Left cardiac atrium (tissue), 4 donors: ENCODE measurements at regions not wholly inside any gene's neighbourhood (a gene's known extent, or its start where the extent isn't known, plus 50 kb on each side); places are given as distances from the start of the nearest gene placed in this dataset.
"Not testable (repeated sequence)": the region's sequence is repeated elsewhere in the genome, so short reads cannot be mapped to it uniquely, and the experiment has no call there.

ENCODE experiments used
- ATAC-seq, 2 donors: fragments of 200-7000 bp; cut with Tn5 transposase; one replicate each; pipeline ENCODE4 v1.9.1; 2020; ENCODE audit warnings: mild to moderate bottlenecking in 2 of 2, moderate library complexity in 2 of 2
- DNase-seq: peaks from one replicate; pipeline ENCODE4 v3.0.0-alpha.2; 2020
- intact Hi-C, 2 donors: fragments of 100-400 bp; cut with DNase I; formaldehyde crosslinking; loops; one replicate each; pipeline versions ENCODE4 v1.14.1 to v1.15.1; 2022 to 2023
- donor health status: DM: no; HTN: yes; CAD: no.
- donor health status: DM: no; HTN: yes; CAD: no; lungs with severe emphysema.
- donor health status: DM: yes; HTN: yes; CAD: no.
- donor health status: Dilated cardiomyopathy.

- DNase-seq (no peak), ATAC-seq (no peak)
- intact Hi-C loops, result no loop called here
Measured at GRCh38 chrY:20891440-20892160, 135.7 kb downstream of the RPS4Y2 start.

- intact Hi-C loops, DNase-seq, ATAC-seq: not testable (repeated sequence)
Measured at GRCh38 chrY:20925350-20926091, 169.6 kb downstream of the RPS4Y2 start.

- intact Hi-C loops, result no loop called here
- DNase-seq, result no peak
- no peak for ATAC-seq
Measured at GRCh38 chrY:20929691-20930342, 173.9 kb downstream of the RPS4Y2 start.

GRCh38 chrY:20936709-20937251, 180.9 kb downstream of the RPS4Y2 start:
- ATAC-seq, DNase-seq, intact Hi-C loops: not testable (repeated sequence)

- ATAC-seq (no peak), DNase-seq (no peak)
- intact Hi-C loops, result no loop called here
Measured at GRCh38 chrY:20961512-20961911, 205.6 kb downstream of the RPS4Y2 start.

- DNase-seq (no peak), ATAC-seq (no peak)
- intact Hi-C loops, result no loop called here
Measured at GRCh38 chrY:20967828-20968227, 211.9 kb downstream of the RPS4Y2 start.

GRCh38 chrY:20968237-20968636, 212.3 kb downstream of the RPS4Y2 start:
- DNase-seq (no peak), ATAC-seq (no peak)
- intact Hi-C loops, result no loop called here

GRCh38 chrY:20971371-20971770, 215.5 kb downstream of the RPS4Y2 start:
- DNase-seq (no peak), ATAC-seq (no peak)
- intact Hi-C loops, result no loop called here

- no peak for ATAC-seq
- intact Hi-C loops, result no loop called here
- no peak for DNase-seq
Measured at GRCh38 chrY:20986037-20986436, 230.1 kb downstream of the RPS4Y2 start.

- DNase-seq (no peak), ATAC-seq (no peak)
- intact Hi-C loops, result no loop called here
Measured at GRCh38 chrY:20990123-20990522, 234.2 kb downstream of the RPS4Y2 start.

- intact Hi-C loops, result no loop called here
- no peak for ATAC-seq
- no peak for DNase-seq
Measured at GRCh38 chrY:20990869-20991548, 235.1 kb downstream of the RPS4Y2 start.

GRCh38 chrY:20997355-20997754, 241.4 kb downstream of the RPS4Y2 start:
- DNase-seq, result no peak
- intact Hi-C loops, result no loop called here
- ATAC-seq, result no peak

GRCh38 chrY:20998016-20998415, 242.1 kb downstream of the RPS4Y2 start:
- no peak for ATAC-seq
- intact Hi-C loops, result no loop called here
- no peak for DNase-seq

- ATAC-seq (no peak), DNase-seq (no peak)
- intact Hi-C loops, result no loop called here
Measured at GRCh38 chrY:20998483-20998882, 242.6 kb downstream of the RPS4Y2 start.

- no peak for DNase-seq
- no peak for ATAC-seq
- intact Hi-C loops, result no loop called here
Measured at GRCh38 chrY:21001102-21001501, 245.2 kb downstream of the RPS4Y2 start.

GRCh38 chrY:21003059-21003458, 247.2 kb downstream of the RPS4Y2 start:
- intact Hi-C loops, result no loop called here
- DNase-seq, result no peak

GRCh38 chrY:21005531-21005930, 249.6 kb downstream of the RPS4Y2 start:
- ATAC-seq (no peak), DNase-seq (no peak)
- intact Hi-C loops, result no loop called here

More at GRCh38 chrY:21003059-21003458, 247.2 kb downstream of the RPS4Y2 start:
- no peak for ATAC-seq

GRCh38 chrY:21021811-21022210, 265.9 kb downstream of the RPS4Y2 start:
- intact Hi-C loops, result no loop called here
- ATAC-seq, result no peak
- DNase-seq, result no peak

- ATAC-seq, result no peak
- intact Hi-C loops, result no loop called here
- DNase-seq, result no peak
Measured at GRCh38 chrY:21022326-21023044, 266.6 kb downstream of the RPS4Y2 start.
